ENCODE measurements at regions not wholly inside any gene's neighbourhood (a gene's known extent, or its start where the extent isn't known, plus 50 kb on each side); places are given as distances from the start of the nearest gene placed in this dataset.
A peak's percentile ranks its signal among the peaks of the same experiment; 100 is the strongest.

DNA sequence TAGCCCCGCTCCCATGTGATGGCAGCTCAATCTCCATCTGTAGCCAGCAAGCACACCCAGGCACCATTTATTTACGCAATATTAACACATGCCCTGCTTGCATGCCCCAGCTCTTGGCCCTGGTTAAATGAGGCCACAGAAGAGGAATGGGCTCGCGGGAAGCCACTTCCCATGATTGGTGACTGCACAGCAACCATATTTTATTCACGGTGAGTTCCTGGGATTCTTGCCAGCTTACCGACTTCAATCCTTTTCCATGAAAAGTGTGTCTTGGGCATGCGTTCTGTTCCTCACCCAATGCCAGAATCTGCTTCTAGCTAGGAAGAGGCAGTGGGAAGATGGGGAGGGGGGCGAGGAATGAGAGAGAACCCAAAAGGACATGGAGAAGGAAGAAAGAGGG is 54.7 kb downstream of the PITPNM2 start:
- H3K27me3 ChIP-seq = no peaks in the 10 kb centered on the region
- H3K9me3 ChIP-seq = no peaks in the 10 kb centered on the region
- H3K4me1 ChIP-seq = peaks cover 29% of the 10 kb centered on the region
- H3K27ac ChIP-seq = no peak overlapping the region
- no peak overlapping the region for H3K4me3 ChIP-seq
- DNase-seq (ENCODE audit: low spot score in 2 of 2) = no peak
- 86% methylated on average over 8 of the region's 8 CpGs for WGBS
- H3K36me3 ChIP-seq = no peaks in the 10 kb centered on the region
- TF ChIP-seq POLR2A (IDR thresholded peaks at IDR 0.05) (no peak), EP300 (IDR thresholded peaks at IDR 0.05) (no peak), POLR2AphosphoS5 (IDR thresholded peaks at IDR 0.05) (no peak)
- TF ChIP-seq, protein P1, sequence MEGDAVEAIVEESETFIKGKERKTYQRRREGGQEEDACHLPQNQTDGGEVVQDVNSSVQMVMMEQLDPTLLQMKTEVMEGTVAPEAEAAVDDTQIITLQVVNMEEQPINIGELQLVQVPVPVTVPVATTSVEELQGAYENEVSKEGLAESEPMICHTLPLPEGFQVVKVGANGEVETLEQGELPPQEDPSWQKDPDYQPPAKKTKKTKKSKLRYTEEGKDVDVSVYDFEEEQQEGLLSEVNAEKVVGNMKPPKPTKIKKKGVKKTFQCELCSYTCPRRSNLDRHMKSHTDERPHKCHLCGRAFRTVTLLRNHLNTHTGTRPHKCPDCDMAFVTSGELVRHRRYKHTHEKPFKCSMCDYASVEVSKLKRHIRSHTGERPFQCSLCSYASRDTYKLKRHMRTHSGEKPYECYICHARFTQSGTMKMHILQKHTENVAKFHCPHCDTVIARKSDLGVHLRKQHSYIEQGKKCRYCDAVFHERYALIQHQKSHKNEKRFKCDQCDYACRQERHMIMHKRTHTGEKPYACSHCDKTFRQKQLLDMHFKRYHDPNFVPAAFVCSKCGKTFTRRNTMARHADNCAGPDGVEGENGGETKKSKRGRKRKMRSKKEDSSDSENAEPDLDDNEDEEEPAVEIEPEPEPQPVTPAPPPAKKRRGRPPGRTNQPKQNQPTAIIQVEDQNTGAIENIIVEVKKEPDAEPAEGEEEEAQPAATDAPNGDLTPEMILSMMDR (IDR thresholded peaks at IDR 0.05) = no peak

DNA sequence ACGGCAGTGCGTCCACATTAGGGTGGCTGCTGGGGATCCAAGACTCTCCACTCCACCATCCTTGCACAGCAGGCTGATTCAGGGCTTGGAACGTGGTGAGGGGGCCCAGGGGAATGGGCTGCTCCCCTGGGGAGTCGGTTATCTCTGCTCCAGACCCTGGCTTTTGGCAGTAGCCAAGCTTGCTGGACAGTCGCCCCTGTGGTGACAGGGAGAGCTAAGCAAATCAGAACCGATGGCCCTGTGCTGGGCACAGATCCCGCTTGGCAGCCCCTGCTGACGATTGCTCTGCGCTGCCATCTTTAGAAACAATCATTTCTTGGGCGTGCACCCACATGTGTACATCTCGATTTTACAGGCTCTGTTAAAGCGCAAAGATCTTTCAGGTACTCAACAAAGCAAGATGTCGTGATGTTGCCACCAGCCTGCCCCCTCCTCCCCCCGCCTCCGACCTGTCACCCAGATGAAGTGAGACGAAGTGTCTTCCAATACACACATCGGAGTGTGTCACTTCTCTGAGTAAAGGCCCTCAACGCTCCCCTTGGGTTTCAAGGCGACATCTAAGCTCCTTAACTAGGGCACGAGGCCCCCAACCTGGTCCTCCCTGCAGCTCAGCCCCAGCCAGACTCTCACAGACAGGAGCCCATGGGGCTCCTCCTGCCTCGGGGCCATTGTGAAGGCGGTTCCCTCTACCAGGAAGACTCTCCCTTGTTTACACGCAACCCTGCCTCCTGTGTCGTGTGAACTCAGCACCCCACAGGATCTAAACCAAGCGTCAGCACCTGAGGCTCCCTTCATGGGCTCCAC is 55.6 kb downstream of the PITPNM2 start:
- Histone ChIP-seq H3K9me3 (no peaks in the 10 kb centered on the region), H3K27ac (no peak overlapping the region), H3K36me3 (no peaks in the 10 kb centered on the region), H3K27me3 (no peaks in the 10 kb centered on the region), H3K4me1 (peaks cover 29% of the 10 kb centered on the region), H3K4me3 (no peak overlapping the region)
- TF ChIP-seq POLR2A (IDR thresholded peaks at IDR 0.05) = no peak
- TF ChIP-seq, protein P1 (IDR thresholded peaks at IDR 0.05) = no peak
- no peak for TF ChIP-seq EP300 (IDR thresholded peaks at IDR 0.05)
- 63% methylated on average over 22 of the region's 25 CpGs for WGBS
- no peak for DNase-seq (ENCODE audit: low spot score in 2 of 2)

DNA sequence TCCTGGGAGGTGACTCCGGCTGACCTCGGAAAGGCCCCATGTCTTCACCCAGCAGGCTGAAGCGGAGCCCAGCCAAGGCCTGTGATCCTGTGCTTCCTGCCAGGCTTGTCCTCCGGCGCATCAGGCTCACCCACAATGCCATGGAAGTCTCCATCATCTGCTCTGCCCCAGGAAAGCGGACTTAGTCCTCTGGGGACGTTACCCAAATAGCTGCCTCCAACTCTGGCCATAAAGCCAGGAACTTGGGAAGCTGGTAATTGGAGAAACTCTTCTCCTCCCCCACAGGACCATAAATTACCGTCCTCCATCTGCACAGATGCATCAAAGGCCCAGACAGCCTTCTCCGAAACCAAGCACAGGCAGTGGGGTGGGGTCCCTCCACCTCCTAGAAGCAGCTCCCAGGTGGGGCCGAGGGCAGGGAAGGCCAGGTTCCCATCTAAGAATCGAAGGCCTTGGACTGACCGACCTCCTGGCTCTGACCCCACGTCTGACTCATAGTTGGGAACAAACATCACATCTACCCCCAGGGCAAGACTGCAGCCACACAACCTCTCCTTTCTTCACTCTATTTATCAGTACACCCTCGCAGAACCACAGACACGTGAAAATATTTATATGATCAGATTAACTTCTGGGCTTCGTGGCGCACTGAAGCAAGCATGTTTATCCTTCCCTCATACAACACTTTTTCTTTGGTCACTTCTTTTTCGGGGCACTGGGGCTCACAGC is 56.4 kb downstream of the PITPNM2 start:
- no peak overlapping the region for H3K4me3 ChIP-seq
- no peaks in the 10 kb centered on the region for H3K9me3 ChIP-seq
- peak overlapping the region; percentile 16 for H3K27ac ChIP-seq
- 36% methylated on average over 8 of the region's 18 CpGs for whole genome bisulfite sequencing
- peak in 1 of 2 donors; percentile 75 for DNase-seq (ENCODE audit: low spot score in 2 of 2)
- H3K36me3 ChIP-seq = no peaks in the 10 kb centered on the region
- H3K4me1 ChIP-seq = peaks cover 29% of the 10 kb centered on the region
- no peak for TF ChIP-seq POLR2AphosphoS5 (IDR thresholded peaks at IDR 0.05)
- TF ChIP-seq EP300 (IDR thresholded peaks at IDR 0.05) = no peak
- no peak for TF ChIP-seq POLR2A (IDR thresholded peaks at IDR 0.05)
- TF ChIP-seq, protein P1 (IDR thresholded peaks at IDR 0.05) = no peak
- no peaks in the 10 kb centered on the region for H3K27me3 ChIP-seq

DNA sequence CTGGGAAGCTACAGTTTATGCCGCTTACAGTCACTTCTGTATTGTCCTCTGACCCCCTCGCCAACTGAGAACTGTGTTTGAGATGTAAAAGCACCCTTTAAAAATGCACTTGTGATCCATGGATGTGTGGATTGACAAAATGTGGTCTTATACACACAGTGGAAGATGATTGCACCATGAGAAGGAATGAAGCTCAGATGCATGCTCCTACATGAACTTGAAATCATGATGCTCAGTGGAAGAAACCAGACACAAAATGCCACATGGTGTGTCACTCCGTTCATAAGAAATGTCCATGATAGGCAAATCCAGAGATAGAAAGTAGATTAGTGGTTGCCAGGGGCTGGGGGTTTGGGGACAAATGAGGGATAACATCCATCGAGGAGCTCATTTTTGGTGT is 58.0 kb downstream of the PITPNM2 start:
- Histone ChIP-seq H3K27ac (no peak overlapping the region), H3K4me3 (no peak overlapping the region), H3K4me1 (peaks cover 29% of the 10 kb centered on the region), H3K9me3 (no peaks in the 10 kb centered on the region), H3K36me3 (no peaks in the 10 kb centered on the region), H3K27me3 (no peaks in the 10 kb centered on the region)
- TF ChIP-seq POLR2A (IDR thresholded peaks at IDR 0.05) = no peak
- WGBS = 93% methylated on average over 4 of the region's 4 CpGs
- DNase-seq (ENCODE audit: low spot score in 2 of 2) = no peak

DNA sequence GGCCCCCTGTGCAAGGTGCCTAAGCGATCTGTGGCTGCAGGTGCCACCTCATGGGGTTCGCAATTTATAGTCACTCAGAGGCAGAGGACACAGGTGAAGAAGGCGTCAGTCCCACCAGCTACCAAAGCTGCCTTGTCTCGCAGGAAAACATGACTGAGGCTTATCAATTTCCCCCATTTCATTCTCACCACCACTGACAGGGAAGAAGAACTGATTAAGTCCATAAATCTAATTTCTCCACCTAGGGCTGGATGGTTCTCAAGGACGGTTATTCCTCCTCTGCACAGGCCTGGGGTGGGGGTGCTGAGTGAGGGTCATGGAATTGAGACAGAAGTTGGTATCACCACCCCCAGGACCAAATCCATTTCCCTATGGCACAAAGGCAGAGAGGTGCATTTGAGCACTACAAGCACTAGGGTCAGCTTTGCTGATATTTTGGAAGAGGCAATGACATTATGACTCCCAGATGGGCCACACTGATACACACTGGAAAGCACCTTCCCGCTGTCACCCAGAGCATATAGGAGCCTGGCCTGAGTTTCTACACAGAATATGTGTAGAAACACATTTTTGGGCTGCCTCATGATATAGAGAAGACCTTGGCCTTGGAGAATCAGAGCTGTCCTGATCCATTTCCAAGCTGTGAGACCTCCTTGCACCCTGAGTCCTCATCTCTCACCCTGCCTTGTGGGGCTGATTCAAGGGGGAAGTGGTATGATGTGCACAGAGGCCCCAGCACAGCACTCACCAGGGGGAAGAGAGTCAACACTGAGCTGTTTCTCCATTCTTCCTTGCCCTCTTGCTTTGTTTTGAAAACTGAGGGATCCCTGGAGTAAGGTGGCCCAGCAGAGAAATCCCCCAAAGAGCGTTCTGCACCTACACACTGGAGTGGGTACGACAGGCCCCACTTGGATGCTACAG is 59.4 kb downstream of the PITPNM2 start:
- no peak overlapping the region for H3K4me3 ChIP-seq
- no peak overlapping the region for H3K27ac ChIP-seq
- no peaks in the 10 kb centered on the region for H3K36me3 ChIP-seq
- no peaks in the 10 kb centered on the region for H3K9me3 ChIP-seq
- 95% methylated on average over 8 of the region's 8 CpGs for WGBS
- DNase-seq (ENCODE audit: low spot score in 2 of 2) = no peak
- TF ChIP-seq POLR2AphosphoS5 (IDR thresholded peaks at IDR 0.05) (no peak), EP300 (IDR thresholded peaks at IDR 0.05) (no peak), POLR2A (IDR thresholded peaks at IDR 0.05) (no peak)
- TF ChIP-seq, protein P1 (IDR thresholded peaks at IDR 0.05) = no peak
- peaks cover 22% of the 10 kb centered on the region for H3K4me1 ChIP-seq
- no peaks in the 10 kb centered on the region for H3K27me3 ChIP-seq
